ENCODE measurements at regions not wholly inside any gene's neighbourhood (a gene's known extent, or its start where the extent isn't known, plus 50 kb on each side); places are given as distances from the start of the nearest gene placed in this dataset.
"Not testable (repeated sequence)": the region's sequence is repeated elsewhere in the genome, so short reads cannot be mapped to it uniquely, and the experiment has no call there.

DNA sequence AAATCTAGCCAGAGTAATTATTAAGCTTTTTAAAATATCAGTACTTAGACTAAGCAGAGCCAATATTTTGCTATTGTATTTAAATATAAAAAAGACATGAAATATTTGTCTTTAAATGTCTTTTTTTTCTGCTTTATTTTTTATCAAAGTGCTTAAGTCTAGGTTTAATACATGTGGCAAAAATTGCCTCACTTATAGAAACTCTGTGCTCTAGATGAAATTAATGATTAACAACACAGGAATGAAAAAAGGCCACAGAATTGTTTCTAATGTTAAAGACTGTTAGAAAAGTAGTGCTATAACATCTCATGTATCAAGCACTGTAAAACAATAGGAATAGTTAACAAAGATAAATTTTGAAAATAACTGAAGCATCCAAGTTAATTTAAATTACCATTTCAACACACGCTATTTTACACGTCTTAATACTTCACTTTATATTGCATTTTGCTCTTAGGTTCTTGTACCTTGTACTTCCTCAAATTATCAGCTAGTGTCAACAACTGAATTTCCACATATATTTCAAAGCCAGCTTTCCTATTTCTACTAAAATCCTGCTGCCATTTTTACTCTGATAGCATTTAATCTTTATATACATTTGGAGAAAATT lies 1515.1 kb downstream of the HACE1 start:
- no peaks in the 10 kb centered on the region for H3K36me3 Mint-ChIP-seq
- H3K4me1 Mint-ChIP-seq (ENCODE audit: unreplicated experiment), result no peaks in the 10 kb centered on the region
- no peak for DNase-seq (ENCODE audit: extremely low spot score, unreplicated experiment)
- no peaks in the 10 kb centered on the region for H3K27me3 Mint-ChIP-seq
- TF ChIP-seq, protein P1, sequence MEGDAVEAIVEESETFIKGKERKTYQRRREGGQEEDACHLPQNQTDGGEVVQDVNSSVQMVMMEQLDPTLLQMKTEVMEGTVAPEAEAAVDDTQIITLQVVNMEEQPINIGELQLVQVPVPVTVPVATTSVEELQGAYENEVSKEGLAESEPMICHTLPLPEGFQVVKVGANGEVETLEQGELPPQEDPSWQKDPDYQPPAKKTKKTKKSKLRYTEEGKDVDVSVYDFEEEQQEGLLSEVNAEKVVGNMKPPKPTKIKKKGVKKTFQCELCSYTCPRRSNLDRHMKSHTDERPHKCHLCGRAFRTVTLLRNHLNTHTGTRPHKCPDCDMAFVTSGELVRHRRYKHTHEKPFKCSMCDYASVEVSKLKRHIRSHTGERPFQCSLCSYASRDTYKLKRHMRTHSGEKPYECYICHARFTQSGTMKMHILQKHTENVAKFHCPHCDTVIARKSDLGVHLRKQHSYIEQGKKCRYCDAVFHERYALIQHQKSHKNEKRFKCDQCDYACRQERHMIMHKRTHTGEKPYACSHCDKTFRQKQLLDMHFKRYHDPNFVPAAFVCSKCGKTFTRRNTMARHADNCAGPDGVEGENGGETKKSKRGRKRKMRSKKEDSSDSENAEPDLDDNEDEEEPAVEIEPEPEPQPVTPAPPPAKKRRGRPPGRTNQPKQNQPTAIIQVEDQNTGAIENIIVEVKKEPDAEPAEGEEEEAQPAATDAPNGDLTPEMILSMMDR (conservative IDR thresholded peaks at IDR 0.05), result no peak
- no peak overlapping the region for H3K27ac Mint-ChIP-seq
- H3K4me3 Mint-ChIP-seq, result no peak overlapping the region
- H3K9me3 Mint-ChIP-seq, result no peaks in the 10 kb centered on the region

DNA sequence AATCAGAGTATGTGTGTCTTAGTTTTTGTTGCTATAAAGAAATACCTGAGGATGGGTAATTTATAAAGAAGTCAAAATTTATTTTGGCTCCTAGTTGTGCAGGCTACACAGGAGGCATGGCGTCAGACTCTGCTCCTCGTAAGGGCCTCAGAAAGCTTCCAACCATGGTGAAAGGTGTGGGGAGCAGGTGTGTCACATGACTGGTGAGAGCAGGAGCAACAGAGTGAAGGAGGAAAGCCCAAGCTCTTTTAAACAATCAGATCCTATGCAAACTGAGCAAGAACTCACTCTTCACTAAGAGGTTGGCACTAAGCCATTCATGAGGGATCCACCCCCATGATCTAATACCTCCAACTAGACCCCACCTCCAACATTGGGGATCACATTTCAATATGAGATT lies 1524.3 kb downstream of the HACE1 start:
- Mint-ChIP-seq H3K27ac (no peak overlapping the region), H3K4me1 (ENCODE audit: unreplicated experiment) (no peaks in the 10 kb centered on the region), H3K27me3 (no peaks in the 10 kb centered on the region), H3K36me3 (no peaks in the 10 kb centered on the region), H3K4me3 (no peak overlapping the region), H3K9me3 (no peaks in the 10 kb centered on the region)
- no peak for DNase-seq (ENCODE audit: extremely low spot score, unreplicated experiment)
- TF ChIP-seq, protein P1 (conservative IDR thresholded peaks at IDR 0.05), result no peak

DNA sequence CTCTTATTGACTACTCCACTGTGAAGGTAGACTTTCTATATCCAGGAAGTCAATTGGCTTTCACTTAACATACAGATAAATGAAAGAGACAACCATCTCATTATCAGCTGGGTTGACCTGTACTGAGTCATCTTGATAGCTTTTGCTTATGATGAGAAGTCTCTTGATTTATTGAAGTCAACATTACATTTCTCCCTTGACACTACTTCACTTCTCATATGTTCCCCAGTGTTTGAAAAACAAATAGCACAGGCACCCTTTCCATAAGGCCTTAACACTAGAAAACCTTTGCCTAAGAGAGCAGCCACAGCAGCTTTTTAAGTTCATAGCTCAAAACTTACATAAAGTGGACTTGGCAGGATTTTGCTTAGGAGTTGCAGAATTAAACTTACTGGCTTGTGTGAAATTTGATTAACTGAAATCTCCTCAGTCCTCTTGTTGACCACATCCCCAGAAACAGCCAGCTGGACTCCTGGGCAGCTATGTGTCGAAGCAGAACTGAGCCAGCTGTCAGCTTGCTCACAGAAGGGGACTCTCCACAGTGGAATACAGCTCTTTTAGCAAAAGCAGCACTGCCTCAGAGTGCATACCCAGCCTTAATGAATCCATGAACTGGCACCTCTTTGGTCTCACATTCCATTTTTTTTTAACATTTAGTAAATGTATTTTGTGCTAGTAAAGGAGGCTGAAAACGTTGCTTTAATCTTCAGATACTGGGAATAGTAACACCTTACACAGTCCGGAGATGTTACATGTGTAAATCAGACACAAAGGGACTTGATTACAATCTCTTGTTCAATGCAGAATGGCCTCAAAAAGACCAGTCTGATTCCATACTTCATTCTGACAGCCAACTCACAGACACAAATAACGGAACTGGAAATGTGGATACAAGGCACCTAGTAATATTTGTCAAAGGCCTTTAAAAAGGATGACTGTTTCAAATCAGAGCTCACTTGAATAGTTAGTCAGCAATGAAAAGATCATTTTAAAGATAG lies 1532.7 kb downstream of the HACE1 start:
- Mint-ChIP-seq H3K9me3 (no peaks in the 10 kb centered on the region), H3K27ac (no peak overlapping the region), H3K4me1 (ENCODE audit: unreplicated experiment) (peaks cover 10% of the 10 kb centered on the region), H3K4me3 (no peak overlapping the region), H3K36me3 (no peaks in the 10 kb centered on the region), H3K27me3 (no peaks in the 10 kb centered on the region)
- no peak for DNase-seq (ENCODE audit: extremely low spot score, unreplicated experiment)
- TF ChIP-seq, protein P1 (conservative IDR thresholded peaks at IDR 0.05), result no peak

DNA sequence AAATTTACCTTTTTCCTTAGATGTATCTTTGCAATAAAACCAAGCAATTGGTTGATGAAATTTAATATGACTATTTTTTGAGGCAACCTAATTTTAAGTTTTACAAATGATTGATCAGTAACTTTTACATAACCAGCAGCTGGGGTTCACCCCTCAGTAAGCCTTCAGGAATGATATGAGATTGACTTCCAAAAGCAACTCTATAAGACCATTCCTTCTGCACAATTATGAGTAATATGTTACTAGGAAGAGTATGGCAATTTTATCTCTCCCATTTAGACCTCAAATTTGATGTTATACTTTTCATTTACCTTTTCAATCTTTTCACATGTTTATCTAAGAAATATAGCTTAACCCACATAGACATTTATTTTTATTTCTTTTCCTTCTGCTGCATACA lies 1546.3 kb downstream of the HACE1 start:
- Mint-ChIP-seq H3K36me3 (no peaks in the 10 kb centered on the region), H3K9me3 (no peaks in the 10 kb centered on the region)

DNA sequence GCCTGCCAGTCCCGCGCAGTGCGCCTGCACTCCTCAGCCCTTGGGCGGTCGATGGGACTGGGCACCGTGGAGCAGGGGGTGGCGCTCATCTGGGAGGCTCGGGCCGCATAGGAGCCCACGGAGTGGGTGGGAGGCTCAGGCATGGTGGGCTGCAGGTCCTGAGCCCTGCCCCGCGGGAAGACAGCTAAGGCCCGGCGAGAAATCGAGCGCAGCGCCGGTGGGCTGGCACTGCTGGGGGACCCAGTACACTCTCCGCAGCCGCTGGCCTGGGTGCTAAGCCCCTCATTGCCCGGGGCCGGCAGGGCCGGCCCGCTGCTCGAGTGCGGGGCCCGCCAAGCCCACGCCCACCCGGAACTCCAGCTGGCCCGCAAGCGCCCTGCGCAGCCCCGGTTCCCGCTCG lies 1565.3 kb downstream of the HACE1 start:
- DNase-seq (ENCODE audit: extremely low spot score, unreplicated experiment); H3K4me1 Mint-ChIP-seq (ENCODE audit: unreplicated experiment); H3K27me3 Mint-ChIP-seq; H3K9me3 Mint-ChIP-seq; H3K27ac Mint-ChIP-seq; H3K36me3 Mint-ChIP-seq; H3K4me3 Mint-ChIP-seq: not testable (repeated sequence)

More for the DNA sequence above, 1546.3 kb downstream of the HACE1 start:
- H3K4me3 Mint-ChIP-seq, result no peak overlapping the region
- DNase-seq (ENCODE audit: extremely low spot score, unreplicated experiment), result no peak
- no peaks in the 10 kb centered on the region for H3K4me1 Mint-ChIP-seq (ENCODE audit: unreplicated experiment)
- no peaks in the 10 kb centered on the region for H3K27me3 Mint-ChIP-seq
- H3K27ac Mint-ChIP-seq, result no peak overlapping the region
- TF ChIP-seq, protein P1 (conservative IDR thresholded peaks at IDR 0.05), result no peak

DNA sequence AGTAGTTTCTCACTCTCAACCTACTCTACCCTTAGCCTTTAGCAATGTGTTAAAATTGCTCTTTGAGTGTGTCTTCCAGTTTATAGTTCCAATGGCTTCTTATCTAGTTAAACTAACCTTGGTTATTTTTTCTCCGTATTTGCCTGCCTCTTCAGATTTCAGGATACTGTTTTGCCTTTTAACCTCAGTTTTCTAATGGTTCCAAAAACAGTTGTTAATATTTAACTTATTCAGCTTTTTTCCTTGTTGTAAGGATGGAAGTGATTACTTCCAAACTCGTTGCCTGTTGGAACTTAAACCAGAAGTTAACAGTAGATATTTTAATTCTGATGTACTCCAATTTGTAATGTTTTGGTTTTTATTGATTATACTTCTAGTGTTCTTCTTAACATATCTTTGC lies 1574.9 kb downstream of the HACE1 start:
- H3K4me1 Mint-ChIP-seq (ENCODE audit: unreplicated experiment), result no peaks in the 10 kb centered on the region
- TF ChIP-seq, protein P1 (conservative IDR thresholded peaks at IDR 0.05), result no peak
- DNase-seq (ENCODE audit: extremely low spot score, unreplicated experiment), result no peak
- H3K36me3 Mint-ChIP-seq, result no peaks in the 10 kb centered on the region
- H3K4me3 Mint-ChIP-seq, result no peak overlapping the region
- no peak overlapping the region for H3K27ac Mint-ChIP-seq
- no peaks in the 10 kb centered on the region for H3K9me3 Mint-ChIP-seq
- no peaks in the 10 kb centered on the region for H3K27me3 Mint-ChIP-seq

Measured in type B pancreatic cell (in vitro differentiated cells).